GM19238 (cell line): ENCODE measurements at regions not wholly inside any gene's neighbourhood (a gene's known extent, or its start where the extent isn't known, plus 50 kb on each side); places are given as distances from the start of the nearest gene placed in this dataset.

Experiments used
- DNase-seq: peaks from one replicate; pipeline ENCODE4 v3.0.0; 2011; ENCODE audit warnings: low spot score; ENCODE audit not compliant: insufficient read length

- no peak for DNase-seq
These were observed 112.2 kb upstream of the GPR26 start for GRCh38 chr10:123553810-123554430.

- no peak for DNase-seq
These were observed 111.5 kb upstream of the GPR26 start for GRCh38 chr10:123554656-123555055.

- DNase-seq: no peak
These were observed 110.5 kb upstream of the GPR26 start for GRCh38 chr10:123555616-123556015.

- no peak for DNase-seq
These were observed 110.1 kb upstream of the GPR26 start for GRCh38 chr10:123556049-123556448.

GRCh38 chr10:123556736-123557135, 109.4 kb upstream of the GPR26 start:
- DNase-seq: no peak

- DNase-seq: no peak
These were observed 108.6 kb upstream of the GPR26 start for GRCh38 chr10:123557366-123558108.

- DNase-seq: no peak
These were observed 107.5 kb upstream of the GPR26 start for GRCh38 chr10:123558651-123559050.

GRCh38 chr10:123559066-123559822, 106.9 kb upstream of the GPR26 start:
- peak; percentile 75 for DNase-seq

- no peak for DNase-seq
These were observed 106.4 kb upstream of the GPR26 start for GRCh38 chr10:123559823-123560092.

GRCh38 chr10:123560301-123561140, 105.6 kb upstream of the GPR26 start:
- no peak for DNase-seq

- no peak for DNase-seq
These were observed 105.1 kb upstream of the GPR26 start for GRCh38 chr10:123561141-123561440.

- DNase-seq: no peak
These were observed 103.8 kb upstream of the GPR26 start for GRCh38 chr10:123562387-123562786.

GRCh38 chr10:123562811-123563580, 103.2 kb upstream of the GPR26 start:
- no peak for DNase-seq

- DNase-seq: no peak
These were observed 102.6 kb upstream of the GPR26 start for GRCh38 chr10:123563581-123563855.

GRCh38 chr10:123563994-123564393, 102.2 kb upstream of the GPR26 start:
- no peak for DNase-seq

- DNase-seq: no peak
These were observed 101.5 kb upstream of the GPR26 start for GRCh38 chr10:123564631-123565030.

- no peak for DNase-seq
These were observed 100.2 kb upstream of the GPR26 start for GRCh38 chr10:123565691-123566660.

GRCh38 chr10:123567984-123568739, 98.0 kb upstream of the GPR26 start:
- DNase-seq: no peak

- no peak for DNase-seq
These were observed 97.4 kb upstream of the GPR26 start for GRCh38 chr10:123568751-123569150.
